Esophagus squamous epithelium (tissue), 4 donors: ENCODE measurements at regions not wholly inside any gene's neighbourhood (a gene's known extent, or its start where the extent isn't known, plus 50 kb on each side); places are given as distances from the start of the nearest gene placed in this dataset.

Experiments
- POLR2A ChIP-seq, 4 donors: fragments of 450-650 bp; IDR thresholded peaks; one replicate each; pipeline ENCODE4 v1.6.1; 2017; ENCODE audit warnings: antibody characterized with exemption in 4 of 4, mild to moderate bottlenecking in 4 of 4, moderate library complexity in 3 of 4
- TF ChIP-seq, protein P1 (sequence below), 6 experiments: fragments of 450-650 bp in 4 of 6; fragments of 200-600 bp in 2 of 6; sonication (generic) in 2 of 6; IDR thresholded peaks; one replicate each; pipeline ENCODE4 v1.5.1; 2016 to 2019; ENCODE audit warnings: antibody characterized with exemption in 6 of 6, mild to moderate bottlenecking in 4 of 6, moderate library complexity in 4 of 6

DNA sequence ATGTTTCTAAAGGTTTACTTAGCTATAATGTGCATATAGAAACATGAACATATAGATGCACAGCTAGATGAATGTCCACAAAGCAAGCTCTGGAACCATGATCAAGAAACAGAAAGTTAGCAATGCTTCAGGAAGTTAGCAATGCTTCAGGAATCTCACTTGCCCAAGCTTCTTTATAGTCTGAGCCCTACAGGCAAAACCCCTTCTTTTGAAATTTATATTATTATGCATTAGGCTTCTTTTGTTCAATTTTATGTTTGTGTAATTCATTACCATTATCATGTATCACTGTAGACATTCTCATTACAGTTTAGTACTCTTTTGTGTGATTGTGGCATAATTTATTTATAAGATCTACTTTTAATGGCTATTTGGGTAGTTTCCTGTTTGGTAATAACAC lies 286.4 kb upstream of the BCHE start:
- TF ChIP-seq, protein P1, sequence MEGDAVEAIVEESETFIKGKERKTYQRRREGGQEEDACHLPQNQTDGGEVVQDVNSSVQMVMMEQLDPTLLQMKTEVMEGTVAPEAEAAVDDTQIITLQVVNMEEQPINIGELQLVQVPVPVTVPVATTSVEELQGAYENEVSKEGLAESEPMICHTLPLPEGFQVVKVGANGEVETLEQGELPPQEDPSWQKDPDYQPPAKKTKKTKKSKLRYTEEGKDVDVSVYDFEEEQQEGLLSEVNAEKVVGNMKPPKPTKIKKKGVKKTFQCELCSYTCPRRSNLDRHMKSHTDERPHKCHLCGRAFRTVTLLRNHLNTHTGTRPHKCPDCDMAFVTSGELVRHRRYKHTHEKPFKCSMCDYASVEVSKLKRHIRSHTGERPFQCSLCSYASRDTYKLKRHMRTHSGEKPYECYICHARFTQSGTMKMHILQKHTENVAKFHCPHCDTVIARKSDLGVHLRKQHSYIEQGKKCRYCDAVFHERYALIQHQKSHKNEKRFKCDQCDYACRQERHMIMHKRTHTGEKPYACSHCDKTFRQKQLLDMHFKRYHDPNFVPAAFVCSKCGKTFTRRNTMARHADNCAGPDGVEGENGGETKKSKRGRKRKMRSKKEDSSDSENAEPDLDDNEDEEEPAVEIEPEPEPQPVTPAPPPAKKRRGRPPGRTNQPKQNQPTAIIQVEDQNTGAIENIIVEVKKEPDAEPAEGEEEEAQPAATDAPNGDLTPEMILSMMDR (IDR thresholded peaks at IDR 0.05): no peak
- TF ChIP-seq POLR2A (IDR thresholded peaks at IDR 0.05): no peak
